ENCODE measurements at regions not wholly inside any gene's neighbourhood (a gene's known extent, or its start where the extent isn't known, plus 50 kb on each side); places are given as distances from the start of the nearest gene placed in this dataset.

GRCh38 chr15:36398212-36398611 lies 181.2 kb upstream of the CDIN1 start:
- Histone ChIP-seq H3K27me3 (ENCODE audit: control insufficient read depth, insufficient read depth, low read length) (no peaks in the 10 kb centered on the region), H3K4me3 (ENCODE audit: low read depth, low read length) (no peak overlapping the region), H3K36me3 (ENCODE audit: control insufficient read depth, insufficient read depth, low read length) (no peaks in the 10 kb centered on the region)
- DNase-seq (ENCODE audit: low read depth), result no peak
- TF ChIP-seq CTCF (IDR thresholded peaks at IDR 0.05; ENCODE audit: insufficient read depth, low read length, poor library complexity, severe bottlenecking), result no peak

- Histone ChIP-seq H3K4me3 (ENCODE audit: low read depth, low read length) (no peak overlapping the region), H3K36me3 (ENCODE audit: control insufficient read depth, insufficient read depth, low read length) (no peaks in the 10 kb centered on the region), H3K27me3 (ENCODE audit: control insufficient read depth, insufficient read depth, low read length) (no peaks in the 10 kb centered on the region)
- no peak for TF ChIP-seq CTCF (IDR thresholded peaks at IDR 0.05; ENCODE audit: insufficient read depth, low read length, poor library complexity, severe bottlenecking)
- no peak for DNase-seq (ENCODE audit: low read depth)
Observed at GRCh38 chr15:36399276-36399675, 180.2 kb upstream of the CDIN1 start.

- no peak for TF ChIP-seq CTCF (IDR thresholded peaks at IDR 0.05; ENCODE audit: insufficient read depth, low read length, poor library complexity, severe bottlenecking)
- no peak for DNase-seq (ENCODE audit: low read depth)
- Histone ChIP-seq H3K36me3 (ENCODE audit: control insufficient read depth, insufficient read depth, low read length) (no peaks in the 10 kb centered on the region), H3K4me3 (ENCODE audit: low read depth, low read length) (no peak overlapping the region), H3K27me3 (ENCODE audit: control insufficient read depth, insufficient read depth, low read length) (no peaks in the 10 kb centered on the region)
Observed at GRCh38 chr15:36400936-36401585, 178.4 kb upstream of the CDIN1 start.

GRCh38 chr15:36401586-36401966 lies 177.8 kb upstream of the CDIN1 start:
- Histone ChIP-seq H3K27me3 (ENCODE audit: control insufficient read depth, insufficient read depth, low read length) (no peaks in the 10 kb centered on the region), H3K36me3 (ENCODE audit: control insufficient read depth, insufficient read depth, low read length) (no peaks in the 10 kb centered on the region), H3K4me3 (ENCODE audit: low read depth, low read length) (no peak overlapping the region)
- DNase-seq (ENCODE audit: low read depth), result no peak
- TF ChIP-seq CTCF (IDR thresholded peaks at IDR 0.05; ENCODE audit: insufficient read depth, low read length, poor library complexity, severe bottlenecking), result no peak

GRCh38 chr15:36403351-36403750 lies 176.1 kb upstream of the CDIN1 start:
- TF ChIP-seq CTCF (IDR thresholded peaks at IDR 0.05; ENCODE audit: insufficient read depth, low read length, poor library complexity, severe bottlenecking), result no peak
- Histone ChIP-seq H3K4me3 (ENCODE audit: low read depth, low read length) (no peak overlapping the region), H3K36me3 (ENCODE audit: control insufficient read depth, insufficient read depth, low read length) (no peaks in the 10 kb centered on the region), H3K27me3 (ENCODE audit: control insufficient read depth, insufficient read depth, low read length) (no peaks in the 10 kb centered on the region)
- no peak for DNase-seq (ENCODE audit: low read depth)

- no peaks in the 10 kb centered on the region for H3K27me3 ChIP-seq (ENCODE audit: control insufficient read depth, insufficient read depth, low read length)
- no peak for TF ChIP-seq CTCF (IDR thresholded peaks at IDR 0.05; ENCODE audit: insufficient read depth, low read length, poor library complexity, severe bottlenecking)
- DNase-seq (ENCODE audit: low read depth), result no peak
Observed at GRCh38 chr15:36406366-36406765, 173.1 kb upstream of the CDIN1 start.

More at GRCh38 chr15:36406366-36406765, 173.1 kb upstream of the CDIN1 start:
- no peak overlapping the region for H3K4me3 ChIP-seq (ENCODE audit: low read depth, low read length)
- H3K36me3 ChIP-seq (ENCODE audit: control insufficient read depth, insufficient read depth, low read length), result no peaks in the 10 kb centered on the region
